ENCODE measurements at regions not wholly inside any gene's neighbourhood (a gene's known extent, or its start where the extent isn't known, plus 50 kb on each side); places are given as distances from the start of the nearest gene placed in this dataset.

- Histone ChIP-seq H3K27me3 (ENCODE audit: control insufficient read depth, insufficient read depth, low read length) (no peaks in the 10 kb centered on the region), H3K4me3 (ENCODE audit: low read depth, low read length) (no peak overlapping the region), H3K36me3 (ENCODE audit: control insufficient read depth, insufficient read depth, low read length) (no peaks in the 10 kb centered on the region)
- no peak for TF ChIP-seq CTCF (IDR thresholded peaks at IDR 0.05; ENCODE audit: insufficient read depth, low read length, severe bottlenecking)
- DNase-seq (ENCODE audit: low read depth) (no peak), FAIRE-seq (no peak)
Measured at GRCh38 chr13:50685956-50686355, 157.5 kb downstream of the DLEU7 start.

GRCh38 chr13:50686551-50686950, 156.9 kb downstream of the DLEU7 start:
- no peak for TF ChIP-seq CTCF (IDR thresholded peaks at IDR 0.05; ENCODE audit: insufficient read depth, low read length, severe bottlenecking)
- FAIRE-seq: no peak

GRCh38 chr13:50687545-50687944, 155.9 kb downstream of the DLEU7 start:
- FAIRE-seq: no peak
- no peak overlapping the region for H3K4me3 ChIP-seq (ENCODE audit: low read depth, low read length)
- H3K36me3 ChIP-seq (ENCODE audit: control insufficient read depth, insufficient read depth, low read length): no peaks in the 10 kb centered on the region
- no peaks in the 10 kb centered on the region for H3K27me3 ChIP-seq (ENCODE audit: control insufficient read depth, insufficient read depth, low read length)
- no peak for DNase-seq (ENCODE audit: low read depth)
- TF ChIP-seq CTCF (IDR thresholded peaks at IDR 0.05; ENCODE audit: insufficient read depth, low read length, severe bottlenecking): no peak

More at GRCh38 chr13:50686551-50686950, 156.9 kb downstream of the DLEU7 start:
- no peak for DNase-seq (ENCODE audit: low read depth)
- Histone ChIP-seq H3K27me3 (ENCODE audit: control insufficient read depth, insufficient read depth, low read length) (no peaks in the 10 kb centered on the region), H3K36me3 (ENCODE audit: control insufficient read depth, insufficient read depth, low read length) (no peaks in the 10 kb centered on the region), H3K4me3 (ENCODE audit: low read depth, low read length) (no peak overlapping the region)

GRCh38 chr13:50690006-50690405, 153.5 kb downstream of the DLEU7 start:
- Histone ChIP-seq H3K4me3 (ENCODE audit: low read depth, low read length) (no peak overlapping the region), H3K36me3 (ENCODE audit: control insufficient read depth, insufficient read depth, low read length) (no peaks in the 10 kb centered on the region), H3K27me3 (ENCODE audit: control insufficient read depth, insufficient read depth, low read length) (no peaks in the 10 kb centered on the region)
- no peak for DNase-seq (ENCODE audit: low read depth)
- TF ChIP-seq CTCF (IDR thresholded peaks at IDR 0.05; ENCODE audit: insufficient read depth, low read length, severe bottlenecking): no peak
- no peak for FAIRE-seq

- no peak for DNase-seq (ENCODE audit: low read depth)
- Histone ChIP-seq H3K4me3 (ENCODE audit: low read depth, low read length) (no peak overlapping the region), H3K36me3 (ENCODE audit: control insufficient read depth, insufficient read depth, low read length) (no peaks in the 10 kb centered on the region), H3K27me3 (ENCODE audit: control insufficient read depth, insufficient read depth, low read length) (no peaks in the 10 kb centered on the region)
- TF ChIP-seq CTCF (IDR thresholded peaks at IDR 0.05; ENCODE audit: insufficient read depth, low read length, severe bottlenecking): no peak
- FAIRE-seq: no peak
Measured at GRCh38 chr13:50691176-50691680, 152.3 kb downstream of the DLEU7 start.

GRCh38 chr13:50691681-50692263, 151.7 kb downstream of the DLEU7 start:
- no peak overlapping the region for H3K4me3 ChIP-seq (ENCODE audit: low read depth, low read length)
- FAIRE-seq (no peak), DNase-seq (ENCODE audit: low read depth) (no peak)
- H3K36me3 ChIP-seq (ENCODE audit: control insufficient read depth, insufficient read depth, low read length): no peaks in the 10 kb centered on the region
- TF ChIP-seq CTCF (IDR thresholded peaks at IDR 0.05; ENCODE audit: insufficient read depth, low read length, severe bottlenecking): no peak
- H3K27me3 ChIP-seq (ENCODE audit: control insufficient read depth, insufficient read depth, low read length): no peaks in the 10 kb centered on the region

All from bronchial epithelial cell (primary cell).